NT2/D1 (cell line): ENCODE measurements at regions not wholly inside any gene's neighbourhood (a gene's known extent, or its start where the extent isn't known, plus 50 kb on each side); places are given as distances from the start of the nearest gene placed in this dataset.
"Not testable (repeated sequence)": the region's sequence is repeated elsewhere in the genome, so short reads cannot be mapped to it uniquely, and the experiment has no call there.

Source experiments
- DNase-seq: peaks from one replicate; pipeline ENCODE4 v3.0.0-alpha.2; 2011; ENCODE audit warnings: low read depth, low spot score
- H3K27me3 ChIP-seq: 2 replicates; pipeline ENCODE4 v1.6.0; 2011; ENCODE audit warnings: mild to moderate bottlenecking; ENCODE audit not compliant: insufficient read length, insufficient read depth
- H3K36me3 ChIP-seq: 2 replicates; pipeline ENCODE4 v1.6.1; 2011; ENCODE audit warnings: mild to moderate bottlenecking, low read length, mixed read lengths; ENCODE audit not compliant: insufficient read depth, insufficient read length
- H3K4me1 ChIP-seq: 2 replicates; pipeline ENCODE4 v1.5.1; 2011; ENCODE audit not compliant: insufficient read depth, insufficient read length
- H3K4me3 ChIP-seq: 2 replicates; pipeline ENCODE4 v1.5.1; 2011; ENCODE audit warnings: low read depth; ENCODE audit not compliant: insufficient read length
- H3K9ac ChIP-seq: 2 replicates; pipeline ENCODE4 v1.6.0; 2011; ENCODE audit warnings: low read depth; ENCODE audit not compliant: insufficient read length
- H3K9me3 ChIP-seq: 2 replicates; pipeline ENCODE4 v1.5.1; 2011; ENCODE audit warnings: mild to moderate bottlenecking, low read length; ENCODE audit not compliant: insufficient read depth
- SUZ12 ChIP-seq: IDR thresholded peaks from 2 replicates; pipeline ENCODE4 v1.6.1; 2011; ENCODE audit not compliant: insufficient read length, insufficient read depth; ENCODE audit errors: extremely low read depth
- YY1 ChIP-seq: IDR thresholded peaks from 2 replicates; pipeline ENCODE4 v1.6.1; 2011; ENCODE audit not compliant: insufficient read length, insufficient read depth
- ZNF274 ChIP-seq: IDR thresholded peaks from 2 replicates; pipeline ENCODE4 v1.6.1; 2011; ENCODE audit warnings: mild to moderate bottlenecking, low read depth, low read length

DNA sequence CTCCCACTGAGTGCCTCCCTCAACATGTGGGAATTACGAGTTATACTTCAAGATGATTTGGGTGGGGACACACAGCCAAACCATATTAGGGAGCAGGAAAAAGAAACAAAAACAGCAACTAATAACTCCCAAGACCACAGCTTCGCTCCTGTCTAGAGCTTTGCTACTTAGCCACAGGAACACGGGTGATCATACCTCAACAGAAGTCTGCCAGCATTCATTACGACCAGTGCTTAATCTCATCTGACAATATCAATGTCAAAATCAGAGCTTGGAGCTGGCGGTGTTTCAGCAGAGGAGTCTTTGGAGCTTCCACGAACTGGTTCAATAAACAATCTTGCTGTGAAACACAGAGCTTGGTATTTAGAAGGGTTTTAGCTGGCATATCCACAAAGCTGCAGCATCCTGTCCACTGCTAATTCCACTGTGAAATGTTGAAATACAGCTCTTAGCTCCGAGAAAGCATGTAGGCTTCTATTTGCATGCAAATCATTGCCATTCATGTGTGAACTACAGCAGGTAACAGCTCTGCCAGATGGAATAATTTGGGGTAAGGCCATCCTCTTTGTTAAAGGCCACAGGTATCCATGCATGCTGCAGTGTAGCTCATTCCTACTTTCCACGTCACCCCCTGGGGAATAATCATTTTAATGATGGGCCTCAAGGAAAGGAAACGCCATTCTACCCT, 128.4 kb upstream of the GOT2 start:
- peak; percentile 63 for DNase-seq
- TF ChIP-seq SUZ12 (no peak), ZNF274 (no peak), YY1 (no peak)
- H3K36me3 ChIP-seq = no peaks in the 10 kb centered on the region
- no peaks in the 10 kb centered on the region for H3K9me3 ChIP-seq
- H3K4me1 ChIP-seq = no peaks in the 10 kb centered on the region
- no peak overlapping the region for H3K4me3 ChIP-seq
- no peak overlapping the region for H3K9ac ChIP-seq
- no peaks in the 10 kb centered on the region for H3K27me3 ChIP-seq

DNA sequence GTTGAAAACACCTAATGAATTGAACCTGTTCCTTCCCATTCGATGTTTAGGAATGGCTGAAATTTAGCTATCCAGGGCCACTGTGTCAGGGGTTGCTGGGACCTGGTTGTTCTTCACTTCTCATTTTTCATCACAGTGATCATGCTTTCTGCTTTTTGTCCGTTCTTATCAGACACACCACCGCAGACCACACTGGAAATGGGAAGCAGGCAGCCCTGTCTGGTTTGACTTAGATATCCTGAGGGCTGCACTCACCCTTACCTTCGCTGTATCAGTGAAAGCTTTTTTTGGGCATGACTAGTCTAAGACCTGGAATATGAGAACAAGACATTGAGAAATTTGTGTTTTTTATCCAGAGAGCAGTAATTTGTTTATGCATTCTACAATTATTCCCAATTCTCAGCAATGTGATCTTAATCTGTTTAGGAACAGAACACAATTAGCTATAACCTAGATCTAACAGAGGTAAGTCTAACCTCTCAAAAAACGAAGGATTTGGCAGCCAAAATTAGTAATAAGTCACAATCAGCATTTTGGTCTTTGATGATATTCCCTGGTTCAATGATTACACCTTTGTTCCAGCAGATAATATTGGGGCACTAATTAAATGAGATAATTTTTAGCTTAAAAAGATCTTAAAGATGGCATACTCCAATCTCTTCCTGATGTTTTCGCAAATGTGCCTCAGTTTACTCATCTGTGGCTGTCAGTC, 126.0 kb upstream of the GOT2 start:
- no peak for DNase-seq
- no peaks in the 10 kb centered on the region for H3K4me1 ChIP-seq
- H3K9me3 ChIP-seq = no peaks in the 10 kb centered on the region
- H3K36me3 ChIP-seq = no peaks in the 10 kb centered on the region
- H3K27me3 ChIP-seq = no peaks in the 10 kb centered on the region
- no peak overlapping the region for H3K9ac ChIP-seq
- TF ChIP-seq ZNF274 = no peak
- no peak for TF ChIP-seq SUZ12
- TF ChIP-seq YY1 = no peak
- no peak overlapping the region for H3K4me3 ChIP-seq

DNA sequence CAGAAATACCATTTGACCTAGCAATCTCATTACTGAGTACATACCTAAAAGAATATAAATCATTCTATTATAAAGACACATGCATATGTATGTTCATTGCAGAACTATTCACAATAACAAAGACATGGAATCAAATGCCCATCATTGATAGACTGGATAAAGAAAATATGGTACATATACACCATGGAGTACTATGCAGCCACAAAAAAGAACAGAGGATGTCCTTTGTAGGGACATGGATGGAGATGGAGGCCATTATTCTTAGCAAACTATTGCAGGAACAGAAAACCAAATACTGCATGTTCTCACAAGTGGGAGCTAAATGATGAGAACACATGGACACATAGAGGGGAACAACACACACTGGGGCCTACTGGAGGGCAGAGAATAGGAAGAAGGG, 124.5 kb upstream of the GOT2 start:
- not testable (repeated sequence) for H3K4me1 ChIP-seq, H3K36me3 ChIP-seq, DNase-seq, H3K27me3 ChIP-seq, H3K9ac ChIP-seq, H3K4me3 ChIP-seq, H3K9me3 ChIP-seq

DNA sequence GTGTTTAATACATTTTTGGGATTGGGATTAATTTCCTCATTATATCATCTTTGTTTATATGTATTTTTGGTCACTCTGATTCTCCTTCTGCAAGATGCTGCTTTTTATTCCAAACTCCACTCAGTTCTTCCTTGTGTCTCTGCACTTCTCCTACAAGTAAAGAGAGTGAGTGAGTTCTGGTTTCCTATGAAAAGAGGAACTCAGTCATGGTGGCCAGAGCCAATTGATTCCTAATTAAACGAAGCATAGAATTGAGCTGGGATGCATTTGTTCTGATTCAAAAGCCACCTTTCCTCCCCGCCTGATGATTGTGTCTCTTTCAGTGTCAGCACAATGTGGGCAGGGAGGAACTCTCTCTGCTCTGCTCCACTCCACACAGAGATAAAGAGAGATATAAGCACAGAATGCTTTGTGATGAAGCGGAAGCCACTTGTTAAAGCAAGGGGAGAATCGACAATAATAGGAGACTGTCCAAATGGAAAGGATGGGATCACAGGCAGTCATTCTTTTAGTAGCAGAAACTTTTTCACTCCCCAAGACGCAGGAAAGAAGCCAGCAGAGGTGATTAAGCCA, 121.3 kb upstream of the GOT2 start:
- no peak overlapping the region for H3K4me3 ChIP-seq
- H3K27me3 ChIP-seq = no peaks in the 10 kb centered on the region
- no peak overlapping the region for H3K9ac ChIP-seq
- H3K36me3 ChIP-seq = no peaks in the 10 kb centered on the region
- H3K4me1 ChIP-seq = no peaks in the 10 kb centered on the region
- DNase-seq = no peak
- TF ChIP-seq ZNF274 (no peak), YY1 (no peak), SUZ12 (no peak)
- H3K9me3 ChIP-seq = no peaks in the 10 kb centered on the region

DNA sequence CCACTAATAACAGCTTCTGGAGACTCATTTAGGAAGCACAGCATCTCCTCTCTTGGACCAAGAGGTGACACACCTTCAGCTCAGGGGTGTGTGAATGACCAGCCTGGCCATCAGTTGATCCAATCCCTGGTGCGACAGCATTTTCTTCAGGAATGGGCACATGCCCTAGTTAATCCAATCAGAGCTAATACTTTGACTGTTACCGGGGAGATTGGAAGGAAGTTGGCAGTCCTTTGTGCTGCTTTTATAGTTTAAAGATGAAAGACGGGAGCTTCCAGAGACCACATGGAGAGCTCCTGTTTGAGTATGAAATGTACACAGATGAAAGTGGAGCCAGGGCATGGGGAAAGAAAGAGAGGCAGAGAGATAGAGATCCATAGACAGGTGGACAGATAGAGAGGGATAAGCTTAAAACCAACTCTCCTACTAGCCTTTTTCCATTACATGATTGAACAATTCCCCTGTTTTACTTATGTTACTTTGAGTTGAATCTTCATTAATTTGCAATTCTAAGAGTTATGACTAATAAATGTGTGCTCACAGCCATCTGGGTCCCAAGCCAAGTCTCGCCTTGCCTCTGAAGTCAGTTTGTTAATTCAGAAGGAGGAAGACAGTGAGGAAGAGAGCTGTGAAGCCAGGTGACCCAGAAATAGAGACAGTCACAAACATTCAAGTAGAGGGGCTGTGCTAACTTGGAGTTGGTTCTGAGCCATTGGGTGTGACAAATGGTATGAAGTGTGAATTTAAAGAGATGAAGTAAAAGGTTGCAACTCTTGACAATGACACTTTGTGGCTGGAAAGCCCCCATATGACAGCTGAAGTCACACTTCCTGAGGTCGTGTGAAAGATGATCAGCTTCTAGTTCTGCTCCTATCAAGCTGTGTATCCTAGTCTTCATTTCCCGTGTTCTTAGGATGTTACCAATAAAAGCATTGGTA, 120.0 kb upstream of the GOT2 start:
- H3K36me3 ChIP-seq = no peaks in the 10 kb centered on the region
- no peaks in the 10 kb centered on the region for H3K27me3 ChIP-seq
- no peaks in the 10 kb centered on the region for H3K4me1 ChIP-seq
- no peak overlapping the region for H3K9ac ChIP-seq
- no peak for TF ChIP-seq ZNF274
- TF ChIP-seq YY1 = no peak
- no peak for TF ChIP-seq SUZ12
- H3K9me3 ChIP-seq = no peaks in the 10 kb centered on the region
- H3K4me3 ChIP-seq = no peak overlapping the region
- no peak for DNase-seq

DNA sequence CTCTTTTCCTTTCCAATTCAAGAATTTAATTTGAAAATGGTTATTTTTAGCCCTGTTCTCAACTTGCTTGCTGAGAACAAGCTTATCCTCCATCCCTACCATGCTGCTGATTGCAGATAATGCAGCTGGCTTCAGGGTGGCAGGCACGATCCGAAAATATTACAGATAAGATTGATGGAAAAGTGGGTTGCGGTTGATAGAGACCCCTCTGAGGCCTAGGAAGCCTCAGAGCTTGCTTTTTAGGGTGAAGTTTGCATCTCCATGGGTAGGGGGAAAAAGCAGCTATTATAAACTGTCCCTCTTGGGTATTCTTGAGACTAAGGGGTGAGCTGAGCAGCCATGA, 116.5 kb upstream of the GOT2 start:
- H3K27me3 ChIP-seq = no peaks in the 10 kb centered on the region
- no peaks in the 10 kb centered on the region for H3K4me1 ChIP-seq
- no peak for TF ChIP-seq YY1
- TF ChIP-seq SUZ12 = no peak
- TF ChIP-seq ZNF274 = no peak
- no peak overlapping the region for H3K4me3 ChIP-seq
- H3K36me3 ChIP-seq = no peaks in the 10 kb centered on the region
- DNase-seq = no peak
- no peak overlapping the region for H3K9ac ChIP-seq
- H3K9me3 ChIP-seq = peaks cover 16% of the 10 kb centered on the region; the same call in 1 of the 2 replicates
